ENCODE measurements at regions not wholly inside any gene's neighbourhood (a gene's known extent, or its start where the extent isn't known, plus 50 kb on each side); places are given as distances from the start of the nearest gene placed in this dataset.

- DNase-seq (ENCODE audit: low read depth, low spot score): no peak
- no peak overlapping the region for H3K4me3 ChIP-seq
- H3K9ac ChIP-seq (ENCODE audit: insufficient read length): no peak overlapping the region
- peaks cover 3% of the 10 kb centered on the region; the same call in 1 of the 2 replicates for H3K9me3 ChIP-seq (ENCODE audit: low read depth, low read length)
- no peak for TF ChIP-seq FOXP2 (optimal IDR thresholded peaks at IDR 0.05; ENCODE audit: control extremely low read depth, extremely low read length, insufficient read depth)
- no peak for TF ChIP-seq POLR2AphosphoS5 (IDR thresholded peaks at IDR 0.05; ENCODE audit: borderline replicate concordance, low read depth, low read length)
- TF ChIP-seq EZH2 (IDR thresholded peaks at IDR 0.05): no peak
- H3K27ac ChIP-seq: no peak overlapping the region
- H3K36me3 ChIP-seq (ENCODE audit: insufficient read depth, low read length): no peaks in the 10 kb centered on the region
Measured at GRCh38 chr14:101101456-101102056, 198.0 kb upstream of the RTL1 start.

DNA sequence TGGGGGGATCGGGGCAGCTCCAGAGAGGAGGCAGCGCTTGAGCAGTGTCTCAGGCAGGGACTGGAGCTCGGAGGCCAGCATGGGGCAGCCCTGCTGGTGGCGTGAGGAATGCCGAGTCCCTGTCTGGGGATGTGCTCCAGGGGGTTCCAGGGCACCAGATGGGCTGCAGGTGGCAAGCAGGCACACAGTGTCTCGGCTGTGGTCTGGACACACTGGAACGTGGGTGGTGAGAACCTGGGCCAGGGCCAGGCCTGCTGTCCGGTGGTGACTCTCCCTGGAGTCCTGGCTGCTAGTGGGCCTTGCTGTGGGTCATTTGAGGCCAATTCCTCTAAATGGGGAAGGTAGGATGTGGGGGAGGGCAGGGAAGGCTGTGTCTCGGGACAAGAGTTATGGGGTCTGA is 199.4 kb upstream of the RTL1 start:
- Histone ChIP-seq H3K9ac (ENCODE audit: insufficient read length) (no peak overlapping the region), H3K4me3 (no peak overlapping the region), H3K9me3 (ENCODE audit: low read depth, low read length) (peaks cover 3% of the 10 kb centered on the region; the same call in 1 of the 2 replicates), H3K27ac (no peak overlapping the region), H3K36me3 (ENCODE audit: insufficient read depth, low read length) (no peaks in the 10 kb centered on the region)
- no peak for DNase-seq (ENCODE audit: low read depth, low spot score)
- TF ChIP-seq EZH2 (IDR thresholded peaks at IDR 0.05) (no peak), FOXP2 (optimal IDR thresholded peaks at IDR 0.05; ENCODE audit: control extremely low read depth, extremely low read length, insufficient read depth) (no peak)

DNA sequence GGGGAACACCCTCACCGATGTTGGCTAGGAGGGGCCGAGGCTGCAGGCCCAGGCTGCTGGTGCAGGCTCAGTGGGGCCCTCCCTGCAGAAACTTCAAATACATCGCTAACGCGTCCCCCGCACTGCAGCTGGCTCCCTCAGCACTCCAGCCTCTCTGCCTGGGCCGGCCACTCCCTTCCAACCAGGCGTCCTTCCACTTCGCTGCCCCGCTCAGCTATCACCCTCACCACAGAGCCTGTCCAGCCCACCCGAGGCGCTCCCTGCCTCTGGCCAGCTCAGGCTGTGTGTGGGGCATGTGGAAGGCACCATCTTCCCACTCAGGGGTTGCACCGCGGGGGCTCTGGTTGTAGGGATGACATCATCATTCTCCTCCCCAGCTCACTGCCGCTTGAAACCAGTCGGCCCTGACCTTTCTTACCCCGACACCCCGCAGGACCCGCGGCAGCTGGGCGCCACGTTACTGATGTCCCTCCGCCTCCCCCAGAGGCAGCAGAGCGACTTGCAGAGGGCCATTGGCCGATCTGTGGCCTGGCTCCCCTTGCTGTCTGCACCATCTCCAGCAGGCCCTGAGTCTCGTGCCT is 199.9 kb upstream of the RTL1 start:
- no peak overlapping the region for H3K4me3 ChIP-seq

DNA sequence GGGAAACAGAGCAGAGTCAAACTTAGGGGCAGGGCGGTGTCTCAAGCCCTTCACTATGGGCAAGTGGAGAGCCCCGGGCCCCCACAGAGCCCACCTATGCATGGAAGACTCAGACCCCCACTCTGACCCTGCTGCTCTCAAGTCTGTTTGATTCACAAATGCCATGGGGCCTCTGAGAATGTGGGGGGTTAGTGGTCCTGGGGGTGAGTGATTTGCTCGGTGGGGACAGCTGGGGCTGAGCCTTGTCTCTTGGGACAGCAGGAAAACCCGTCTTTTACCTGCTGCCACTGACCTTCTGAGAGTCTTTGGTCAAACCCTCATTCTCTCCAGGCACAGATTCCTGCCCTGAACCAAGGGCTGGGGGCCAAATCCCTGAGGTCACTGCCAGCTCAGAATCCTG is 201.0 kb upstream of the RTL1 start:
- TF ChIP-seq FOXP2 (optimal IDR thresholded peaks at IDR 0.05; ENCODE audit: control extremely low read depth, extremely low read length, insufficient read depth): no peak
- no peak for TF ChIP-seq POLR2AphosphoS5 (IDR thresholded peaks at IDR 0.05; ENCODE audit: borderline replicate concordance, low read depth, low read length)
- TF ChIP-seq EZH2 (IDR thresholded peaks at IDR 0.05): no peak
- no peak overlapping the region for H3K9ac ChIP-seq (ENCODE audit: insufficient read length)
- H3K4me3 ChIP-seq: no peak overlapping the region
- DNase-seq (ENCODE audit: low read depth, low spot score): no peak
- no peak overlapping the region for H3K27ac ChIP-seq
- peaks cover 2% of the 10 kb centered on the region; the same call in 1 of the 2 replicates for H3K9me3 ChIP-seq (ENCODE audit: low read depth, low read length)
- no peaks in the 10 kb centered on the region for H3K36me3 ChIP-seq (ENCODE audit: insufficient read depth, low read length)

More for the DNA sequence above, 199.9 kb upstream of the RTL1 start:
- Histone ChIP-seq H3K36me3 (ENCODE audit: insufficient read depth, low read length) (no peaks in the 10 kb centered on the region), H3K9ac (ENCODE audit: insufficient read length) (no peak overlapping the region), H3K9me3 (ENCODE audit: low read depth, low read length) (peaks cover 3% of the 10 kb centered on the region; the same call in 1 of the 2 replicates), H3K27ac (no peak overlapping the region)
- DNase-seq (ENCODE audit: low read depth, low spot score): no peak
- TF ChIP-seq POLR2AphosphoS5 (IDR thresholded peaks at IDR 0.05; ENCODE audit: borderline replicate concordance, low read depth, low read length) (no peak), EZH2 (IDR thresholded peaks at IDR 0.05) (no peak), FOXP2 (optimal IDR thresholded peaks at IDR 0.05; ENCODE audit: control extremely low read depth, extremely low read length, insufficient read depth) (no peak)

- Histone ChIP-seq H3K4me3 (no peak overlapping the region), H3K9me3 (ENCODE audit: low read depth, low read length) (no peaks in the 10 kb centered on the region), H3K27ac (no peak overlapping the region), H3K9ac (ENCODE audit: insufficient read length) (no peak overlapping the region), H3K36me3 (ENCODE audit: insufficient read depth, low read length) (no peaks in the 10 kb centered on the region)
- no peak for TF ChIP-seq POLR2AphosphoS5 (IDR thresholded peaks at IDR 0.05; ENCODE audit: borderline replicate concordance, low read depth, low read length)
- TF ChIP-seq FOXP2 (optimal IDR thresholded peaks at IDR 0.05; ENCODE audit: control extremely low read depth, extremely low read length, insufficient read depth): no peak
- no peak for TF ChIP-seq EZH2 (IDR thresholded peaks at IDR 0.05)
- no peak for DNase-seq (ENCODE audit: low read depth, low spot score)
Measured at GRCh38 chr14:101105045-101105444, 201.5 kb upstream of the RTL1 start.

GRCh38 chr14:101108579-101109346 is 205.2 kb upstream of the RTL1 start:
- no peak for DNase-seq (ENCODE audit: low read depth, low spot score)
- Histone ChIP-seq H3K9ac (ENCODE audit: insufficient read length) (no peak overlapping the region), H3K4me3 (no peak overlapping the region), H3K36me3 (ENCODE audit: insufficient read depth, low read length) (no peaks in the 10 kb centered on the region), H3K9me3 (ENCODE audit: low read depth, low read length) (no peaks in the 10 kb centered on the region), H3K27ac (no peak overlapping the region)
- TF ChIP-seq POLR2AphosphoS5 (IDR thresholded peaks at IDR 0.05; ENCODE audit: borderline replicate concordance, low read depth, low read length) (no peak), EZH2 (IDR thresholded peaks at IDR 0.05) (no peak), FOXP2 (optimal IDR thresholded peaks at IDR 0.05; ENCODE audit: control extremely low read depth, extremely low read length, insufficient read depth) (no peak)

- DNase-seq (ENCODE audit: low read depth, low spot score): no peak
- TF ChIP-seq POLR2AphosphoS5 (IDR thresholded peaks at IDR 0.05; ENCODE audit: borderline replicate concordance, low read depth, low read length) (no peak), EZH2 (IDR thresholded peaks at IDR 0.05) (no peak), FOXP2 (optimal IDR thresholded peaks at IDR 0.05; ENCODE audit: control extremely low read depth, extremely low read length, insufficient read depth) (no peak)
- no peak overlapping the region for H3K4me3 ChIP-seq
- H3K36me3 ChIP-seq (ENCODE audit: insufficient read depth, low read length): no peaks in the 10 kb centered on the region
- no peak overlapping the region for H3K9ac ChIP-seq (ENCODE audit: insufficient read length)
- H3K9me3 ChIP-seq (ENCODE audit: low read depth, low read length): no peaks in the 10 kb centered on the region
- H3K27ac ChIP-seq: no peak overlapping the region
Measured at GRCh38 chr14:101109347-101109638, 205.8 kb upstream of the RTL1 start.

DNA sequence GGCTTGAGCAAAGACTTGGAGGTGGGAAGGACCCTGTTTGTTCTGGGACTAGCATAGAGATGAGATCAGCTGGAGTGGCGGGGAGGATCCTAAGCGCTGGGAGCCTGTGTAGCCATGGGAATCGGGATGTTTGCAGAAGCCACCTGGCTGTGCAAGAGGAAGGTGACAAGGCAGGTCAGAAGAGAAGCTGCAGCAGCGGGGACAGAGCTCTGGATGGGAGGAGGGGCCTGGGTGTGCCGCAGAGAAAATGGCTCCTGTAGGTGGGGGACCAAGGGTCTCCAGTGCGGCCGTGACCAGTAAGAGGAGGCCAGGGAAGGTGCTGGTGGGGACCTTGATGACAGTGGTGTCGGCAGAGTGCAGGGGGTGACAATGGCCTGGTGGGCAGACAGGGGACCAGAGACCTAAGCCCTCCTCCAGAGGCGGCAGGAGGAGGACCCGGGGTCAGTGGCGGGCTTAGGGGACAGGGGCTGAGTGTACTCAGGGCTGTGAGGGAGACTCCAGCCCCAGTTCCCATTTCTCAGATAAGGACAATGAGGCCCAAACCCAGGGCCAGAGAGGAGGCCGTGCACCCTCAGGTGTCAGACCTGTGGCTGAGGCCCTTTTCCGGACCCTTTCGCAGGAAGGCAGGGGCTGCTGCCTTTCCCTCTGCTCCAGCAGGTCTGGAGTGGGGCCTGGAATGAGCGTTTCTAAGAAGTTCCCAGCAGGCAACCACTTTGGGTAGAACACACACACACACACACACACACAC is 206.6 kb upstream of the RTL1 start:
- no peak overlapping the region for H3K9ac ChIP-seq (ENCODE audit: insufficient read length)
- H3K27ac ChIP-seq: no peak overlapping the region
- H3K9me3 ChIP-seq (ENCODE audit: low read depth, low read length): no peaks in the 10 kb centered on the region
- no peaks in the 10 kb centered on the region for H3K36me3 ChIP-seq (ENCODE audit: insufficient read depth, low read length)
- no peak for TF ChIP-seq EZH2 (IDR thresholded peaks at IDR 0.05)
- TF ChIP-seq POLR2AphosphoS5 (IDR thresholded peaks at IDR 0.05; ENCODE audit: borderline replicate concordance, low read depth, low read length): no peak
- TF ChIP-seq FOXP2 (optimal IDR thresholded peaks at IDR 0.05; ENCODE audit: control extremely low read depth, extremely low read length, insufficient read depth): no peak
- H3K4me3 ChIP-seq: no peak overlapping the region
- no peak for DNase-seq (ENCODE audit: low read depth, low spot score)

Measured in SK-N-MC (cell line).